ENCODE measurements at regions not wholly inside any gene's neighbourhood (a gene's known extent, or its start where the extent isn't known, plus 50 kb on each side); places are given as distances from the start of the nearest gene placed in this dataset.
A peak's percentile ranks its signal among the peaks of the same experiment; 100 is the strongest.

- Histone ChIP-seq H3K27me3 (ENCODE audit: control insufficient read depth, insufficient read depth, low read length) (no peaks in the 10 kb centered on the region; the same call in 1 of the 2 replicates), H3K36me3 (ENCODE audit: control insufficient read depth, insufficient read depth, low read length) (no peaks in the 10 kb centered on the region), H3K4me3 (ENCODE audit: low read depth, low read length) (no peak overlapping the region)
- ChIA-PET POLR2A (no interaction called here), CTCF (no interaction called here)
- no peak for DNase-seq (ENCODE audit: low read depth)
- TF ChIP-seq CTCF (IDR thresholded peaks at IDR 0.05; ENCODE audit: insufficient read depth, low read depth, low read length), result no peak
Measured at GRCh38 chr12:58169826-58170225, 228.5 kb downstream of the ATP23 start.

GRCh38 chr12:58171914-58172313 lies 230.5 kb downstream of the ATP23 start:
- Histone ChIP-seq H3K4me3 (ENCODE audit: low read depth, low read length) (no peak overlapping the region), H3K27me3 (ENCODE audit: control insufficient read depth, insufficient read depth, low read length) (peaks cover 1% of the 10 kb centered on the region; the same call in 1 of the 2 replicates), H3K36me3 (ENCODE audit: control insufficient read depth, insufficient read depth, low read length) (no peaks in the 10 kb centered on the region)
- no peak for DNase-seq (ENCODE audit: low read depth)
- ChIA-PET POLR2A (no interaction called here), CTCF (no interaction called here)
- TF ChIP-seq CTCF (IDR thresholded peaks at IDR 0.05; ENCODE audit: insufficient read depth, low read depth, low read length), result no peak

GRCh38 chr12:58172433-58173073 lies 231.2 kb downstream of the ATP23 start:
- DNase-seq (ENCODE audit: low read depth), result no peak
- TF ChIP-seq CTCF (IDR thresholded peaks at IDR 0.05; ENCODE audit: insufficient read depth, low read depth, low read length), result no peak
- H3K27me3 ChIP-seq (ENCODE audit: control insufficient read depth, insufficient read depth, low read length), result peaks cover 1% of the 10 kb centered on the region; the same call in 1 of the 2 replicates
- POLR2A ChIA-PET, result no interaction called here
- CTCF ChIA-PET, result no interaction called here
- no peaks in the 10 kb centered on the region for H3K36me3 ChIP-seq (ENCODE audit: control insufficient read depth, insufficient read depth, low read length)
- H3K4me3 ChIP-seq (ENCODE audit: low read depth, low read length), result no peak overlapping the region

GRCh38 chr12:58174316-58174715 lies 232.9 kb downstream of the ATP23 start:
- DNase-seq (ENCODE audit: low read depth), result no peak
- POLR2A ChIA-PET, result no interaction called here
- TF ChIP-seq CTCF (IDR thresholded peaks at IDR 0.05; ENCODE audit: insufficient read depth, low read depth, low read length), result no peak
- Histone ChIP-seq H3K4me3 (ENCODE audit: low read depth, low read length) (no peak overlapping the region), H3K27me3 (ENCODE audit: control insufficient read depth, insufficient read depth, low read length) (peaks cover 4% of the 10 kb centered on the region; the same call in 1 of the 2 replicates), H3K36me3 (ENCODE audit: control insufficient read depth, insufficient read depth, low read length) (no peaks in the 10 kb centered on the region)
- CTCF ChIA-PET, result interaction anchor here (1.0 kb wide), 1 partner anchor 19 kb away, joined by 3 read pairs; no protein-coding TSS in a partner anchor

GRCh38 chr12:58176296-58176869 lies 235.0 kb downstream of the ATP23 start:
- no peaks in the 10 kb centered on the region for H3K36me3 ChIP-seq (ENCODE audit: control insufficient read depth, insufficient read depth, low read length)
- ChIA-PET CTCF (interaction anchor here (0.8 to 1.5 kb wide), 3 partner anchors 19 to 48 kb away, joined by 3 to 4 read pairs (median 3); no protein-coding TSS in a partner anchor), POLR2A (no interaction called here)
- DNase-seq (ENCODE audit: low read depth), result no peak
- H3K4me3 ChIP-seq (ENCODE audit: low read depth, low read length), result no peak overlapping the region
- H3K27me3 ChIP-seq (ENCODE audit: control insufficient read depth, insufficient read depth, low read length), result peaks cover 6% of the 10 kb centered on the region
- TF ChIP-seq CTCF (IDR thresholded peaks at IDR 0.05; ENCODE audit: insufficient read depth, low read depth, low read length), result peak; percentile 50
